ENCODE measurements at regions not wholly inside any gene's neighbourhood (a gene's known extent, or its start where the extent isn't known, plus 50 kb on each side); places are given as distances from the start of the nearest gene placed in this dataset.

GRCh38 chr5:27700526-27700925, 662.1 kb upstream of the CDH9 start:
- Mint-ChIP-seq H3K4me3 (no peak overlapping the region), H3K9me3 (peaks cover 21% of the 10 kb centered on the region), H3K27me3 (ENCODE audit: insufficient read depth) (no peaks in the 10 kb centered on the region), H3K4me1 (ENCODE audit: low read depth) (no peaks in the 10 kb centered on the region), H3K27ac (no peak overlapping the region), H3K36me3 (ENCODE audit: low read depth) (no peaks in the 10 kb centered on the region)
- no peak for DNase-seq
- TF ChIP-seq CTCF (IDR thresholded peaks at IDR 0.05) = no peak

- DNase-seq = no peak
- Mint-ChIP-seq H3K9me3 (peaks cover 17% of the 10 kb centered on the region), H3K36me3 (ENCODE audit: low read depth) (no peaks in the 10 kb centered on the region), H3K4me1 (ENCODE audit: low read depth) (no peaks in the 10 kb centered on the region), H3K4me3 (no peak overlapping the region), H3K27ac (no peak overlapping the region), H3K27me3 (ENCODE audit: insufficient read depth) (no peaks in the 10 kb centered on the region; the same call in 1 of the 2 replicates)
- peak; percentile 18; the same call in 1 of the 2 replicates for TF ChIP-seq CTCF (IDR thresholded peaks at IDR 0.05)
These were observed 644.2 kb upstream of the CDH9 start for GRCh38 chr5:27682600-27682999.

GRCh38 chr5:27652505-27652904, 614.1 kb upstream of the CDH9 start:
- Mint-ChIP-seq H3K27me3 (ENCODE audit: insufficient read depth) (no peaks in the 10 kb centered on the region; the same call in 1 of the 2 replicates), H3K9me3 (no peaks in the 10 kb centered on the region; the same call in 1 of the 2 replicates), H3K27ac (no peak overlapping the region), H3K36me3 (ENCODE audit: low read depth) (no peaks in the 10 kb centered on the region), H3K4me1 (ENCODE audit: low read depth) (no peaks in the 10 kb centered on the region), H3K4me3 (no peak overlapping the region)
- no peak for DNase-seq
- TF ChIP-seq CTCF (IDR thresholded peaks at IDR 0.05) = peak; percentile 22; the same call in 1 of the 2 replicates

- Mint-ChIP-seq H3K36me3 (ENCODE audit: low read depth) (no peaks in the 10 kb centered on the region), H3K4me1 (ENCODE audit: low read depth) (no peaks in the 10 kb centered on the region), H3K4me3 (no peak overlapping the region), H3K9me3 (peaks cover 10% of the 10 kb centered on the region; the same call in 1 of the 2 replicates), H3K27ac (no peak overlapping the region), H3K27me3 (ENCODE audit: insufficient read depth) (no peaks in the 10 kb centered on the region)
- no peak for TF ChIP-seq CTCF (IDR thresholded peaks at IDR 0.05)
- no peak for DNase-seq
These were observed 600.7 kb upstream of the CDH9 start for GRCh38 chr5:27639005-27639612.

GRCh38 chr5:27619982-27620381, 581.6 kb upstream of the CDH9 start:
- Mint-ChIP-seq H3K9me3 (no peaks in the 10 kb centered on the region; the same call in 1 of the 2 replicates), H3K36me3 (ENCODE audit: low read depth) (no peaks in the 10 kb centered on the region), H3K27ac (no peak overlapping the region), H3K4me3 (no peak overlapping the region), H3K4me1 (ENCODE audit: low read depth) (no peaks in the 10 kb centered on the region), H3K27me3 (ENCODE audit: insufficient read depth) (no peaks in the 10 kb centered on the region)
- TF ChIP-seq CTCF (IDR thresholded peaks at IDR 0.05) = no peak
- no peak for DNase-seq
